EH (cell line): ENCODE measurements at regions not wholly inside any gene's neighbourhood (a gene's known extent, or its start where the extent isn't known, plus 50 kb on each side); places are given as distances from the start of the nearest gene placed in this dataset.
"Not testable (repeated sequence)": the region's sequence is repeated elsewhere in the genome, so short reads cannot be mapped to it uniquely, and the experiment has no call there.

Source experiments
- DNase-seq: peaks from one replicate; pipeline ENCODE4 v3.0.0-alpha.2; 2015; ENCODE audit warnings: low read depth

GRCh38 chr2:47690132-47690531 is 92.8 kb upstream of the MSH6 start:
- no peak for DNase-seq

GRCh38 chr2:47689118-47689517 is 93.8 kb upstream of the MSH6 start:
- not testable (repeated sequence) for DNase-seq

GRCh38 chr2:47688561-47688960 is 94.4 kb upstream of the MSH6 start:
- DNase-seq: no peak

GRCh38 chr2:47687856-47688255 is 95.1 kb upstream of the MSH6 start:
- no peak for DNase-seq

- no peak for DNase-seq
Measured at GRCh38 chr2:47686018-47686417, 96.9 kb upstream of the MSH6 start.

- no peak for DNase-seq
Measured at GRCh38 chr2:47682216-47682749, 100.7 kb upstream of the MSH6 start.

GRCh38 chr2:47676261-47676926 is 105.6 kb upstream of the KCNK12 start:
- no peak for DNase-seq

GRCh38 chr2:47675196-47675825 is 104.5 kb upstream of the KCNK12 start:
- DNase-seq: no peak

GRCh38 chr2:47666332-47666731 is 95.5 kb upstream of the KCNK12 start:
- no peak for DNase-seq

GRCh38 chr2:47664817-47665216 is 94.0 kb upstream of the KCNK12 start:
- DNase-seq: peak; percentile 7

- no peak for DNase-seq
Measured at GRCh38 chr2:47662552-47662951, 91.8 kb upstream of the KCNK12 start.

- DNase-seq: no peak
Measured at GRCh38 chr2:47661310-47661709, 90.5 kb upstream of the KCNK12 start.

- DNase-seq: no peak
Measured at GRCh38 chr2:47660168-47660567, 89.4 kb upstream of the KCNK12 start.

GRCh38 chr2:47658646-47659320 is 88.0 kb upstream of the KCNK12 start:
- no peak for DNase-seq

GRCh38 chr2:47657886-47658489 is 87.2 kb upstream of the KCNK12 start:
- DNase-seq: no peak

- DNase-seq: no peak
Measured at GRCh38 chr2:47656715-47657600, 86.2 kb upstream of the KCNK12 start.

GRCh38 chr2:47655563-47655880 is 84.7 kb upstream of the KCNK12 start:
- DNase-seq: no peak

- DNase-seq: no peak
Measured at GRCh38 chr2:47654790-47655562, 84.2 kb upstream of the KCNK12 start.

GRCh38 chr2:47653902-47654789 is 83.4 kb upstream of the KCNK12 start:
- no peak for DNase-seq

- DNase-seq: no peak
Measured at GRCh38 chr2:47653036-47653435, 82.3 kb upstream of the KCNK12 start.
